Body of pancreas (tissue), 4 donors: ENCODE measurements at regions not wholly inside any gene's neighbourhood (a gene's known extent, or its start where the extent isn't known, plus 50 kb on each side); places are given as distances from the start of the nearest gene placed in this dataset.
"Not testable (repeated sequence)": the region's sequence is repeated elsewhere in the genome, so short reads cannot be mapped to it uniquely, and the experiment has no call there.

Experiments
- ATAC-seq: fragments of 150-250 bp; one replicate; pipeline ENCODE4 v1.9.1; 2016
- DNase-seq, 4 donors: peaks; one replicate each; pipeline ENCODE4 v3.0.0-alpha.2; 2019
- H3K27ac ChIP-seq, 4 donors: fragments of 200-600 bp; sonication (generic); 1 replicate in 3 of 4; 2 replicates in 1 of 4; pipeline versions ENCODE4 v1.5.1 to v1.6.1; 2016 to 2019; ENCODE audit warnings: mild to moderate bottlenecking in 1 of 4, mixed read lengths in 1 of 4, moderate library complexity in 1 of 4
- H3K27me3 ChIP-seq, 2 donors: fragments of 200-600 bp; sonication (generic); one replicate each; pipeline ENCODE4 v1.6.0; 2016; ENCODE audit warnings: mild to moderate bottlenecking in 1 of 2
- H3K36me3 ChIP-seq, 2 donors: fragments of 200-600 bp; sonication (generic); replicated peaks in 1 of 2; 2 replicates each; pipeline ENCODE4 v1.5.1; 2016; ENCODE audit warnings: low read depth in 2 of 2; ENCODE audit not compliant: insufficient read depth in 1 of 2
- H3K4me1 ChIP-seq: fragments of 200-600 bp; sonication (generic); one replicate; pipeline ENCODE4 v1.6.0; 2016
- H3K4me3 ChIP-seq, 2 donors: fragments of 200-600 bp; sonication (generic); 1 replicate in 1 of 2; 2 replicates in 1 of 2; pipeline ENCODE4 v1.5.1; 2016 to 2019
- H3K9me3 ChIP-seq, 3 donors: fragments of 200-600 bp; sonication (generic); 1 replicate in 2 of 3; 2 replicates in 1 of 3; pipeline ENCODE4 v1.5.1; 2016
- POLR2A ChIP-seq, 3 donors: fragments of 450-650 bp; IDR thresholded peaks; one replicate each; pipeline ENCODE4 v1.6.1; 2016; ENCODE audit warnings: antibody characterized with exemption in 3 of 3, mild to moderate bottlenecking in 2 of 3
- WGBS, 2 donors: methylation state at CpG; one replicate each; pipeline ENCODE4 v1.1.5; 2017; 5-methylcytosine and 5-hydroxymethylcytosine counted together
- intact Hi-C: fragments of 100-400 bp; cut with DNase I; formaldehyde crosslinking; loops from one replicate; pipeline ENCODE4 v1.15.1; 2023
- TF ChIP-seq, protein P1 (sequence below), 7 experiments: fragments of 450-650 bp in 4 of 7; fragments of 200-600 bp in 3 of 7; sonication (generic) in 3 of 7; IDR thresholded peaks; one replicate each; pipeline ENCODE4 v1.5.1; 2016 to 2019; ENCODE audit warnings: antibody characterized with exemption in 7 of 7

DNA sequence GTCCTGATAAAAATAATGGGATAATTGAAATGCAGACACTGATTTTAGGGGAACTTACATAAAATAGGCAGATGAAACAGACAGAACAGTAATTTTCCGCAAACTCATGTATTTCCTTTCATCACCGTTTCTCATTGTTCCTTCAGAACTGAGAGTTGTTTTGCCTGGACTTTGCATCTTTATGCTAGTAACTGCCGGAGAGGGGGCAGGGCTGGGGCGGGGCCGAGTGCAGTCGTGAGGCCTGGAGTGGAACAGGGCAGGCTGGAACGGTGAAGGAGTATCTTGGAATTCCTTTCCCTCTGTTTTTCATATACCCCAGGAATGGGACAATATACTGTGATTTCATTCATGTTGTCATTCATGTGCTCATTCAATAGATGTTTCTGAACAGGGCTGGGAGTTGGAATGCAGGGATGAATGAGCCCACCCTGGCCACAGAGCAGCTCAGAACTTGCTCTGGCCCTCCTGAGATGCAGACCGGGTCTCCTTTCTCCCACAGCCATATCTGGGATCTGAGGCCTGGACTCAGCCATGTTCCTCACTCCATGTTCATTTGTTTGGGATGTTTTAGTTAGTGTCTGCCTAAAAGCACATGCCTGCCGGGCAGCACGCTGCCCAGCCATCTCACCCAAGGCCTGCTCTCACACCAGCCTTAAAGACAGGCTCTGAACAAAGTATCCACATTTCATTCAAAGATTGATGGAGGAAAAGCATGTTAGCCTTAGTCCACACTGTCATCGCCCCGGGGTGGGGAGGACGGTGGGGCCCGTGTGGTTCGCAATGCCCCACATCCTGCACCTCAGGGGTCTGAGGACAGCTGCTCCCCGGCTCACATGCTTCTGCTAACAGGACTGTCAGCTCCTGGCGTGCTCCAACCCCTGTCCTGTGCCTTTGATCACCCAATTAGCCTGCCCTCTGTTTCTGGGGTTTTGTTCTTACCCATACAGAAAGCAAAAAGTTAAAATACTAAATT is 92.9 kb downstream of the SOX1 start:
- no peak overlapping the region for H3K27ac ChIP-seq
- H3K36me3 ChIP-seq, result no peaks in the 10 kb centered on the region

DNA sequence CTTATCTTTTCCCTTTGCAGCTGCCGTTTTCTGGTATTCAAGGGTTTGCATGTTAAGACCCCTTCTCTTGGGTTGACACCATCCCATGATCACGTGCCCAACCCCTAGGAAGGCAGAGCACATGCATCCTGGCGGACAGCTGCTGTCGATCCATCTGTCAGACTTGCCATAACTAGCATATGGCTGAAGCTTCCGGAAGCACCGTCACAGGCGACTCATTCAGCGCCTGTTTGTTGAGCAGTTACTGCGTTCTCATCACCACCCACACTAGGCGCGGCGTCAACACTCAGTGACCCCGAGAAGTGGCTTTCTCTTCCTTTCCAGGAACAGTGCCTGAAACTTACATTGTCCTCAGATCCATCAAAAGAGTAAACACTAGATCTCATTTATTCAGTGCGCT is 93.6 kb downstream of the SOX1 start:
- H3K4me3 ChIP-seq, result no peak overlapping the region
- 69 to 72% methylated on average over 14 of the region's 14 CpGs for WGBS, 2 donors
- no peaks in the 10 kb centered on the region for H3K9me3 ChIP-seq
- ATAC-seq (no peak), DNase-seq (no peak)
- no peak overlapping the region for H3K27ac ChIP-seq
- no peaks in the 10 kb centered on the region for H3K27me3 ChIP-seq
- intact Hi-C loops, result no loop called here
- no peaks in the 10 kb centered on the region for H3K4me1 ChIP-seq
- TF ChIP-seq, protein P1, sequence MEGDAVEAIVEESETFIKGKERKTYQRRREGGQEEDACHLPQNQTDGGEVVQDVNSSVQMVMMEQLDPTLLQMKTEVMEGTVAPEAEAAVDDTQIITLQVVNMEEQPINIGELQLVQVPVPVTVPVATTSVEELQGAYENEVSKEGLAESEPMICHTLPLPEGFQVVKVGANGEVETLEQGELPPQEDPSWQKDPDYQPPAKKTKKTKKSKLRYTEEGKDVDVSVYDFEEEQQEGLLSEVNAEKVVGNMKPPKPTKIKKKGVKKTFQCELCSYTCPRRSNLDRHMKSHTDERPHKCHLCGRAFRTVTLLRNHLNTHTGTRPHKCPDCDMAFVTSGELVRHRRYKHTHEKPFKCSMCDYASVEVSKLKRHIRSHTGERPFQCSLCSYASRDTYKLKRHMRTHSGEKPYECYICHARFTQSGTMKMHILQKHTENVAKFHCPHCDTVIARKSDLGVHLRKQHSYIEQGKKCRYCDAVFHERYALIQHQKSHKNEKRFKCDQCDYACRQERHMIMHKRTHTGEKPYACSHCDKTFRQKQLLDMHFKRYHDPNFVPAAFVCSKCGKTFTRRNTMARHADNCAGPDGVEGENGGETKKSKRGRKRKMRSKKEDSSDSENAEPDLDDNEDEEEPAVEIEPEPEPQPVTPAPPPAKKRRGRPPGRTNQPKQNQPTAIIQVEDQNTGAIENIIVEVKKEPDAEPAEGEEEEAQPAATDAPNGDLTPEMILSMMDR (IDR thresholded peaks at IDR 0.05), result no peak
- TF ChIP-seq POLR2A (IDR thresholded peaks at IDR 0.05), result no peak
- H3K36me3 ChIP-seq, result no peaks in the 10 kb centered on the region

More for the DNA sequence above, 92.9 kb downstream of the SOX1 start:
- DNase-seq (no peak), ATAC-seq (no peak)
- Histone ChIP-seq H3K4me1 (no peaks in the 10 kb centered on the region), H3K9me3 (no peaks in the 10 kb centered on the region), H3K27me3 (no peaks in the 10 kb centered on the region), H3K4me3 (no peak overlapping the region)
- TF ChIP-seq POLR2A (IDR thresholded peaks at IDR 0.05), result no peak
- TF ChIP-seq, protein P1 (IDR thresholded peaks at IDR 0.05), result no peak
- 49 to 56% methylated on average over 14 to 17 of the region's 17 CpGs for WGBS, 2 donors
- intact Hi-C loops, result no loop called here

DNA sequence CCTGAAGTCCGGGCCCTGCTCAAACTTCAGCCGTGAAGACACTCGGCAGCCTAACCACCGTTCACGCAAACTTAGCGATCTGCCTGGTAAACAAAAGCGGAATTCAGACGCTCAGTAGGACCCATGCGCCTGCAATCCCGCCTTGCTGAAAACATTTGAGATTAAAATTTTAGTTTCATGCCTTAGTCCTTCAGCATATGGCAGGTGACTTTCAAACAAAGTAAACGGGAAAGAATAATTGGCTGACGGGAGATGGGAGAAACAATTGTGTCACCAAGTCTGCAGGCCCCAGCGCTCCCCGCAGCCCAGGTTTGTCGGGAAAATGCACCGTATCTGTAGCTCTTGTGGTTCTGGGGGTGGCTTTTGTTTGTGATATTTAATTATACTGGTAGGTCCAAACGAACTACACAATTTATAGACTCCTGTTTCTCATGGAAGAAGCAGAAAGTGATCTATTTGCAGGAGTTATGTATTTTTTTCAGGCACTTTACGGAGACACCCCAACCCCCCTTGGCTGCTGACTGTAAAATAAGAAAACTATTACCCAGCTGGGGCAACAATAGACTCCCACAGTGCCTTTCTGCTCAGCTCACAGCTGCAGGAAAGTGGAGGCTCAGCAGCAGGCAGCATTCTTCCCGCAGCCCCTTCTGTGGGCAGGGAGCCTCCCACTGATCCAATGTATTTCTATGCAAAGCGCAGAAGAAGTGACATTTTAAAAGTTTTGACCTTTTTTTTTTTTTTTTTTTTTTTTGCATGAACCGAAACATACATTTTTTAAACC is 94.8 kb downstream of the SOX1 start:
- Histone ChIP-seq H3K27ac (no peak overlapping the region), H3K9me3 (no peaks in the 10 kb centered on the region), H3K4me1 (no peaks in the 10 kb centered on the region), H3K4me3 (no peak overlapping the region), H3K36me3 (no peaks in the 10 kb centered on the region), H3K27me3 (no peaks in the 10 kb centered on the region)
- ATAC-seq, result no peak
- DNase-seq, result no peak
- intact Hi-C loops, result no loop called here
- 24 to 30% methylated on average over 21 of the region's 21 CpGs for WGBS, 2 donors
- TF ChIP-seq, protein P1 (IDR thresholded peaks at IDR 0.05), result no peak

DNA sequence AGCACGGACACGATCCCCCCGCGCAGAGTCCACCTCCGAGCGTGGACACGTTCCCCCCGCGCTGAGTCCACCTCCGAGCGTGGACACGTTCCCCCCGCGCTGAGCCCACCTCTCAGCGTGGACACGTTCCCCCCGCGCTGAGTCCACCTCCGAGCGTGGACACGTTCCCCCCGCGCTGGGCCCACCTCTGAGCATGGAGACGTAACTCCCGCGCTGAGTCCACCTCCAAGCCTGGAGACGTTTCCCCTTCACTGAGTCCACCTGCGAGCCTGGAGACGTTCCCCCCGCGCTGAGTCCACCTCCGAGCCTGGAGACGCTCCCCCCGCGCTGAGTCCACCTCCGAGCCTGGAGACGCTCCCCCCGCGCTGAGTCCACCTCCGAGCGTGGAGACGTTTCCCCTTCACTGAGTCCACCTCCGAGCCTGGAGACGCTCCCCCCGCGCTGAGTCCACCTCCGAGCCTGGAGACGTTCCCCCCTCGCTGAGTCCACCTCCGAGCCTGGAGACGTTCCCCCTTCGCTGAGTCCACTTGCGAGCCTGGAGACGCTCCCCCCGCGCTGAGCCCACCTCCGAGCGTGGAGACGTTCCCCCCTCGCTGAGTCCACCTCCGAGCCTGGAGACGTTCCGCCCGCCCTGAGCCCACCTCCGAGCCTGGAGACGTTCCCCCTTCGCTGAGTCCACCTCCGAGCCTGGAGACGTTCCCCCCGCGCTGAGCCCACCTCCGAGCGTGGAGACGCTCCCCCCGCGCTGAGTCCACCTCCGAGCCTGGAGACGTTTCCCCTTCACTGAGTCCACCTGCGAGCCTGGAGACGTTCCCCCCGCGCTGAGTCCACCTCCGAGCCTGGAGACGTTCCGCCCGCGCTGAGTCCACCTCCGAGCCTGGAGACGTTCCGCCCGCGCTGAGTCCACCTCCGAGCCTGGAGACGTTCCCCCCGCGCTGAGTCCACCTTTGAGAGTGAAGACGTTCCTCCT is 97.0 kb downstream of the SOX1 start:
- H3K27me3 ChIP-seq, intact Hi-C loops, H3K4me1 ChIP-seq, H3K27ac ChIP-seq, H3K4me3 ChIP-seq, H3K9me3 ChIP-seq, DNase-seq, ATAC-seq, H3K36me3 ChIP-seq: not testable (repeated sequence)
- 89 to 90% methylated on average over 67 to 94 of the region's 97 CpGs for WGBS, 2 donors
